A673 (cell line): ENCODE measurements at regions not wholly inside any gene's neighbourhood (a gene's known extent, or its start where the extent isn't known, plus 50 kb on each side); places are given as distances from the start of the nearest gene placed in this dataset.

Experiments
- BruUV-seq: library from RNA; stranded (reverse); fragments of 400-500 nt; replicated peaks from 2 replicates; lab custom pipeline; 2021; lab: Mats Ljungman, UMichigan
- CTCF ChIA-PET: fragments of 300-600 bp; sonication (Branson Sonifier 250); formaldehyde crosslinking; loops from one replicate; lab custom pipeline; 2022; ENCODE audit warnings: antibody characterized with exemption; lab: Charles Lee
- POLR2A ChIA-PET: fragments of 300-600 bp; sonication (Branson Sonifier 250); formaldehyde crosslinking; loops from one replicate; lab custom pipeline; 2022; ENCODE audit warnings: antibody characterized with exemption; ENCODE audit not compliant: low non-redundant PET; lab: Charles Lee
- DNase-seq: peaks from one replicate; pipeline ENCODE4 v3.0.0-alpha.2; 2015; ENCODE audit warnings: low spot score
- H3K27ac ChIP-seq: fragments of 200-600 bp; sonication (generic); 2 replicates; pipeline ENCODE4 v1.5.1; 2016; ENCODE audit warnings: mixed run types, low read depth, mild to moderate bottlenecking, mixed read lengths, antibody characterized with exemption, low read length; ENCODE audit not compliant: poor library complexity, severe bottlenecking
- H3K27me3 ChIP-seq: fragments of 200-600 bp; sonication (generic); replicated peaks from 2 replicates; pipeline ENCODE4 v1.6.1; 2017; ENCODE audit warnings: mixed run types, low read depth, mild to moderate bottlenecking, mixed read lengths, antibody characterized with exemption, low read length; ENCODE audit not compliant: insufficient read depth, poor library complexity
- H3K36me3 ChIP-seq: fragments of 200-600 bp; sonication (generic); 2 replicates; pipeline ENCODE4 v1.6.1; 2016; ENCODE audit warnings: mixed run types, mild to moderate bottlenecking, mixed read lengths, antibody characterized with exemption, low read length; ENCODE audit not compliant: insufficient read depth, poor library complexity, severe bottlenecking
- H3K4me1 ChIP-seq: fragments of 200-600 bp; sonication (generic); 2 replicates; pipeline ENCODE4 v1.6.1; 2017; ENCODE audit warnings: mixed run types, mild to moderate bottlenecking, mixed read lengths, antibody characterized with exemption, low read length; ENCODE audit not compliant: insufficient read depth, poor library complexity, severe bottlenecking
- H3K4me3 ChIP-seq: fragments of 200-600 bp; sonication (generic); 2 replicates; pipeline ENCODE4 v1.5.1; 2016; ENCODE audit warnings: low read depth, mixed run types, mild to moderate bottlenecking, mixed read lengths, low read length; ENCODE audit not compliant: poor library complexity, severe bottlenecking
- H3K9me3 ChIP-seq: fragments of 200-600 bp; sonication (generic); 2 replicates; pipeline ENCODE4 v1.6.1; 2016; ENCODE audit warnings: mixed run types, low read depth, mild to moderate bottlenecking, mixed read lengths, antibody characterized with exemption, low read length; ENCODE audit not compliant: poor library complexity, severe bottlenecking
- CTCF ChIP-seq: fragments of 300-800, 200-600 bp; sonication (generic); conservative IDR thresholded peaks from 2 replicates; pipeline ENCODE4 v1.5.1; 2017; ENCODE audit warnings: low read depth, mild to moderate bottlenecking, antibody characterized with exemption, low read length, moderate library complexity, mixed read lengths
- EZH2 ChIP-seq: fragments of 200-600 bp; sonication (generic); IDR thresholded peaks from 2 replicates; pipeline ENCODE4 v1.6.1; 2017; ENCODE audit warnings: borderline replicate concordance, low read depth, mild to moderate bottlenecking, mixed read lengths, antibody characterized with exemption, low read length; ENCODE audit not compliant: poor library complexity, severe bottlenecking
- intact Hi-C: fragments of 100-400 bp; cut with micrococcal nuclease; formaldehyde crosslinking; loops from one replicate; pipeline ENCODE4 v1.10.0; 2022; ENCODE audit not compliant: unreplicated experiment

- no peak overlapping the region for H3K4me3 ChIP-seq
- BruUV-seq = no TSS peak
- no peak for DNase-seq
- ChIA-PET CTCF (no interaction called here), POLR2A (no interaction called here)
- H3K27ac ChIP-seq = no peak overlapping the region
- no peaks in the 10 kb centered on the region for H3K27me3 ChIP-seq
- no peaks in the 10 kb centered on the region for H3K4me1 ChIP-seq
- no peaks in the 10 kb centered on the region for H3K36me3 ChIP-seq
- intact Hi-C loops = no loop called here
- no peaks in the 10 kb centered on the region for H3K9me3 ChIP-seq
- no peak for TF ChIP-seq CTCF
- no peak for TF ChIP-seq EZH2
Measured at GRCh38 chr7:42747044-42747443, 164.8 kb downstream of the C7orf25 start.

DNA sequence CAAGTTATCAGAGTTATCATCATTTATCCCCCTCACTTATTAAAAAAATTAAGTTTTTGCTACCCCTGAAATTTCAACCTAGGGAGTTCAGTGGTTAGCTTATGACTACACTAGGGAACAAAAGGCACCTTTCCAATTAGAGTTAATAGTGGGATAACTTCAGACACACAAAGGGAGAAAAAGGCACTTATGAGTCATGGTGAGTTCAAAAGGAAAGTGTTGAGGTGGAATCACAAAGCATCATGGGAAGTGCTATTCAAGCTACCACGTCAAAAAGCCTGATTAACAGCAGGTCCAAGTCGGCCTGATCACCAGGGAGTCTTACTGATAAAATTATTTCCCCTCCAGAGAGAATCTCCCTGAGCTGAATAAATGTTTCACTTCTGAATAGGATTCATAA, 165.7 kb downstream of the C7orf25 start:
- no peak for TF ChIP-seq CTCF
- TF ChIP-seq EZH2 = no peak
- no peak overlapping the region for H3K4me3 ChIP-seq
- CTCF ChIA-PET = no interaction called here
- BruUV-seq = no TSS peak
- H3K27me3 ChIP-seq = peaks cover 3% of the 10 kb centered on the region
- no peaks in the 10 kb centered on the region for H3K4me1 ChIP-seq
- H3K27ac ChIP-seq = no peak overlapping the region
- peak; percentile 15 for DNase-seq
- intact Hi-C loops = no loop called here
- H3K9me3 ChIP-seq = no peaks in the 10 kb centered on the region
- no peaks in the 10 kb centered on the region for H3K36me3 ChIP-seq
- POLR2A ChIA-PET = no interaction called here

GRCh38 chr7:42745357-42746059, 166.4 kb downstream of the C7orf25 start:
- Histone ChIP-seq H3K9me3 (no peaks in the 10 kb centered on the region), H3K4me1 (no peaks in the 10 kb centered on the region), H3K27ac (no peak overlapping the region), H3K4me3 (no peak overlapping the region), H3K36me3 (no peaks in the 10 kb centered on the region), H3K27me3 (peaks cover 3% of the 10 kb centered on the region)
- intact Hi-C loops = no loop called here
- no peak for TF ChIP-seq EZH2
- TF ChIP-seq CTCF = peak; percentile 84
- no TSS peak for BruUV-seq
- POLR2A ChIA-PET = no interaction called here
- peak; percentile 58 for DNase-seq
- CTCF ChIA-PET = interaction anchor here (1.2 kb wide), 1 partner anchor 9 kb away, joined by 3 read pairs; no protein-coding TSS in a partner anchor
